22Rv1 (cell line): ENCODE measurements at regions not wholly inside any gene's neighbourhood (a gene's known extent, or its start where the extent isn't known, plus 50 kb on each side); places are given as distances from the start of the nearest gene placed in this dataset.

Experiments used
- H3K27ac ChIP-seq: fragments of 450-650 bp; 2 replicates; pipeline ENCODE4 v1.5.1; 2017
- ZFX ChIP-seq: fragments of 450-650 bp; IDR thresholded peaks from 2 replicates; pipeline ENCODE4 v1.6.1; 2017; ENCODE audit warnings: antibody characterized with exemption, borderline replicate concordance
- TF ChIP-seq, protein P1 (sequence below): fragments of 450-650 bp; IDR thresholded peaks from 2 replicates; pipeline ENCODE4 v1.5.1; 2017; ENCODE audit warnings: mild to moderate bottlenecking

DNA sequence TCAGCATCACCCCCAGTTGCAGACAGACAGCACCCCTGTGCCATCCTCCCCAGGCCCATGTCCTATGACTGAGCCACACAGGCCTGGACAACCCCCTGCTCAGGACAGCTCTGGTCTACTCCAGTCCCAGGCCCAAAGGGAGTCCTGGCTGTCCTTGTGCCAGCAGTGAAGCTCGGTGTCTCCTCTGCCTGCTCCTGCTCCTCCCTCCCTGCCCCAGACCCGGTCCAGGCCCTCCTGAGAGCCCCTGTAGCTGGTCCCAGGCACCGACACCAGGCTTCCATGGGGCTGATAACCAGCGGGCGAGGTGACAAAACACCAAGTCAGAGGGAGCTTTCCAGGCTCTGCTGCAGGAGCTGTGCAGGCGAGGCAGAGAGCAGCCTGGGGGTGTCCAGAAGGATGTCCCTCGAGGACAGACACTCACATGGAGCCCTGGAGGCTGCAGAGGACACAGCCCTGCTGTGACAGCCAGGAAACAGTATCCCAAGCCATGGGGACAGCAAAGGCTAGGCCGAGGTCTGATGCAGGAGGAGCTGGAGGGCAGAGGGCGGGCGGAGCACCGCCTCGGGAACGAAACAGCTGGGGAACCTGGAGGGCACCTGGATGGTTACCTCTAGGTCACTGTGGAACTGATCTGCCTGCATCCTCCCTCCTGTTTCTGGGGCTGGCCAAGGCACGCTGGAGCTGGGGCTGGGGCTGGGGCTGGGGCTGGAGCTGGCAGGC, 103.8 kb upstream of the PRR20G start:
- TF ChIP-seq, protein P1, sequence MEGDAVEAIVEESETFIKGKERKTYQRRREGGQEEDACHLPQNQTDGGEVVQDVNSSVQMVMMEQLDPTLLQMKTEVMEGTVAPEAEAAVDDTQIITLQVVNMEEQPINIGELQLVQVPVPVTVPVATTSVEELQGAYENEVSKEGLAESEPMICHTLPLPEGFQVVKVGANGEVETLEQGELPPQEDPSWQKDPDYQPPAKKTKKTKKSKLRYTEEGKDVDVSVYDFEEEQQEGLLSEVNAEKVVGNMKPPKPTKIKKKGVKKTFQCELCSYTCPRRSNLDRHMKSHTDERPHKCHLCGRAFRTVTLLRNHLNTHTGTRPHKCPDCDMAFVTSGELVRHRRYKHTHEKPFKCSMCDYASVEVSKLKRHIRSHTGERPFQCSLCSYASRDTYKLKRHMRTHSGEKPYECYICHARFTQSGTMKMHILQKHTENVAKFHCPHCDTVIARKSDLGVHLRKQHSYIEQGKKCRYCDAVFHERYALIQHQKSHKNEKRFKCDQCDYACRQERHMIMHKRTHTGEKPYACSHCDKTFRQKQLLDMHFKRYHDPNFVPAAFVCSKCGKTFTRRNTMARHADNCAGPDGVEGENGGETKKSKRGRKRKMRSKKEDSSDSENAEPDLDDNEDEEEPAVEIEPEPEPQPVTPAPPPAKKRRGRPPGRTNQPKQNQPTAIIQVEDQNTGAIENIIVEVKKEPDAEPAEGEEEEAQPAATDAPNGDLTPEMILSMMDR = no peak
- no peak for TF ChIP-seq ZFX
- H3K27ac ChIP-seq = no peak overlapping the region

DNA sequence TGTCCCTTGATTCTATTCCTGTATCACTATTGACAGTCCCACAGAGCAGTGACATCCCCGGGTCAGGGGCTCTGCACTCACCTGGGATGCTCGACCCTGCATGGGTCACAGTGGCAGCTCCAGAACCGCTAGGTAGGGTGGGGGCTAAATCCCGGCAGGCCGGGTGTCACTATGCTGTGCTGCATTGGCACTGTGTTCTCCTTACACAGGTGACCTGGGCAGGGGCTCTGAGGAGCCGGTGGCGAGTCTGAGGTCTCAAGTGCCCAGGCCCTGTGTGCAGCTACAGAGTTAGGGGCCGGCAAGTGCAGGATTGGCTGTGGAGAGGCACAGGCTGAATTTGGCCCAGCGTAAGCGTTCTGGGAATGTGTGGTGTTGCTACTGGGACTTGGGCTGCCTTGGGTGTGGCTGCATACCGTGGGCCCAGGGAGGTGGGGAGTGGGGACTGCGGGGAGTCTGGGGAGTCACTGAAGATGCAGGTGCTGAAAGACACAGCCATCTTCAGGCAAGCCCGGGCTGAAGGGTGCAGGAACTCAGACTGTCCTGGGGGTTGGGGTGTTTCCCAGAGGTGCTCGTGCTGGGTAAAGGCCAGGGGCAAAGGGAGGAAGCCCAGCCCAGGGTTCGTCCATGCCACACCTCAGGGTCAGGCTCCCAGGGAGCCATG, 102.6 kb upstream of the PRR20G start:
- H3K27ac ChIP-seq = no peak overlapping the region
- TF ChIP-seq, protein P1 = no peak
- no peak for TF ChIP-seq ZFX

DNA sequence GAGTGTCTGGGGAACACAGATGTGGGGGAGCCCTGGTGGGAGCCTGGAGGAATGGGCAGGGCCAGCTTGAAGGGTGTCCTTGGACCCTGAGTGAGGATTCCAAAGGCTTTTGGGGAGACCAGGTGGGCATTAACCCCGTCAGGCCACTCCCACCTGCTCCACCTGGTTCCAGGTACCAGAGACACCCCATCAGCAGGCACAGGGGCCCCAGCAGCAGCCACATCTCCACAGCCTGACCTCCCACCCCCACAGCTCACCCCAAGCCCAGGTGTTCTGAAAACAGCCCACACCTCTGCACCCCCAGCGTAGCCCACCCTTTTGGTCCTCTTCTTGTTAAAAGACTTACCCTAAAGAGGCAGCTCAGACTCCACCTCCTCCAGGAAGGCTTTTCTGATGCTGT, 102.1 kb upstream of the PRR20G start:
- H3K27ac ChIP-seq = no peak overlapping the region
- no peak for TF ChIP-seq ZFX
- TF ChIP-seq, protein P1 = no peak

DNA sequence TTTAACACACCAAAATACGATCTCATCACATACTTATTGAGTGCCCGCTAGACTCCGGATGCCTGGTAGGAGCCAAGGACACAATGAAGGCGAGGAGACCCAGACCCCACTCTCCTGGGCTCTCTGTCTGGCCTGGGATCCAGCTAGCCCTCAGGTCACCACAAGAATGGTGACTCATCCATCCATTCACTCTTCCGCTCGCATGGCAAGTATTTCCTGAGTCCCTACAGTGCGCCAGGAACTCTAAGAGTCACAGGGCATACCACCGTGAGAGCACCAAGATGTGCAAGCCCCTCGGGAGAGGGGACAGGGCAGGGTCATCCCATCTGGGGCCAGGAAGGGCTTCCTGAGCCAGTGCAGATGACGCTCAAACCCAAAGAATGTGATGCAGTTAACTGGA, 101.6 kb upstream of the PRR20G start:
- H3K27ac ChIP-seq = no peak overlapping the region
- TF ChIP-seq ZFX = no peak
- TF ChIP-seq, protein P1 = no peak

DNA sequence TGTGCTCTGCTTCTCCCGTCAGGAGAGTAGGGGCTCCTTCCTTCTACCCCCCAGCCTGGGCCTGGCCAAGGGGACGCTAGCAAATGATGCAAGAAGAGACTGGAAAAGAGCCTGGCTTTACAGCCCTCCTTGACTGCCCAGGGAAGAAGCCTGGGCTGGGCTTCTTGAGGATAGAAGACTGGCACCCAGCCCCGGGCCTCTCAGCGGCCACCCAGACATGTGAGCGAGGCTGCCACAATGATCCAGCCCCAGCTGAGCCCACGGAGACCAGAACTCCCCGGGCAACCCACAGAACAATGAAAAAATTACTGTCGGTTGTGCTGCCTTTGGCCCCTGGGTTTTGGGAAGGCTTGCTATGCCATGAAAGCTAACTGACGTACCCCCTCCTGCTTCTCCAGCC, 100.6 kb upstream of the PRR20G start:
- H3K27ac ChIP-seq = no peak overlapping the region
- TF ChIP-seq, protein P1 = no peak
- TF ChIP-seq ZFX = no peak

DNA sequence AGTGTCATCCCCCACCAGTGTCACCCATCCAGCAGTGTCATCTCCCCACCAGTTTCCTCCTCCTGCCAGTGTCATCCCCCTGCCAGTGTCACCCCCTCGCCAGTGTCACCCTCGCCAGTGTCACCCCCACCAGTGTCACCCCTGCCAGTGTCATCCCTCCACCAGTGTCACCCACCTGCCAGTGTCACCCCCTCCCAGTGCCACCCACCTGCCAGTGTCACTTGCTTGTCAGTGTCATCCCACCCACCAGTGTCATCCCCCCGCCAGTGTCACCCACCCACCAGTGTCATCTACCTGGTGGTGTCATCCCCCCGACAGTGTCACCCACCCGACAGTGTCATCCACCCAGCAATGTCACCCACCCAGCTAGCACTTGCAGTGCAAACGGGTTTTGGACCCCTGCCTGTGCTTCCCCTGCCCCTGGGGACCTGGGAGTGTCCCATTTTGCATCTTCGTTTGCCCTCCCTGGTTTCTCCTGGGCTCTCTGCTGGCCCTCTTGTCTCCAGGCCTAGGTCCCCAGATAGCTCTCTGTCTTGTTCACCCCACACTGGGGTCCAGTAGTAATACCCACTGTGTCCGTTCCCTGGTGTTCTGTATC, 99.8 kb upstream of the PRR20G start:
- no peak for TF ChIP-seq ZFX
- TF ChIP-seq, protein P1 = no peak
- no peak overlapping the region for H3K27ac ChIP-seq

DNA sequence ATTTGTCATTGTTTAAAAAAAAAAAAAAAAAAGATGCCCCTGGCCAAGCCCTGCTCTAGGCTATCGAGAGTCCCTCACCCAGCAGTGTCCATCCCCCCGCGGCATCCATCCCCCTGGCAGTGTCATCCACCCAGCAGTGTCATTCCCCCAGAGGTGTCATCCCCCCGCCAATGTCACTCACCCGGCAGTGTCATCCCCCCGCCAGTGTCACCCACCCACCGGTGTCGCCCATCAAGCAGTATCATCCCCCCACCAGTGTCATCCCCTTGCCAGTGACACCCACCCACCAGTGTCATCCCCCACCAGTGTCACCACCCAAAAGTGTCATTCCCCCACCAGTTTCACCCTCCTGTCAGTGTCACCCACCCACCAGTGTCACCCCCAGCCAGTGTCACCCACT, 99.3 kb upstream of the PRR20G start:
- TF ChIP-seq ZFX = no peak
- TF ChIP-seq, protein P1 = no peak
- H3K27ac ChIP-seq = no peak overlapping the region
